ENCODE measurements at regions not wholly inside any gene's neighbourhood (a gene's known extent, or its start where the extent isn't known, plus 50 kb on each side); places are given as distances from the start of the nearest gene placed in this dataset.
"Not testable (repeated sequence)": the region's sequence is repeated elsewhere in the genome, so short reads cannot be mapped to it uniquely, and the experiment has no call there.

GRCh38 chr4:60729194-60729593, 470.9 kb upstream of the ADGRL3 start:
- Histone ChIP-seq H3K27me3 (ENCODE audit: low read length) (no peaks in the 10 kb centered on the region), H3K4me3 (ENCODE audit: low read length) (no peak overlapping the region), H3K79me2 (ENCODE audit: low read length) (no peaks in the 10 kb centered on the region), H2AFZ (ENCODE audit: low read length) (no peak overlapping the region), H3K9ac (ENCODE audit: low read length) (no peak overlapping the region), H3K4me2 (ENCODE audit: low read depth, low read length, poor library complexity, severe bottlenecking) (no peak overlapping the region), H3K9me3 (ENCODE audit: low read length) (peaks cover 15% of the 10 kb centered on the region), H3K27ac (ENCODE audit: low read length) (no peak overlapping the region), H3K9me2 (replicated peaks; ENCODE audit: insufficient read depth, low read length) (no peaks in the 10 kb centered on the region), H3K4me1 (ENCODE audit: low read length) (no peaks in the 10 kb centered on the region), H4K20me1 (ENCODE audit: insufficient read depth, low read depth, low read length) (no peaks in the 10 kb centered on the region), H3K36me3 (ENCODE audit: insufficient read depth, low read length) (no peaks in the 10 kb centered on the region)
- DNase-seq = no peak

- not testable (repeated sequence) for H3K9me2 ChIP-seq (replicated peaks; ENCODE audit: insufficient read depth, low read length); H3K9ac ChIP-seq (ENCODE audit: low read length); H3K27ac ChIP-seq (ENCODE audit: low read length); H3K36me3 ChIP-seq (ENCODE audit: insufficient read depth, low read length); H3K27me3 ChIP-seq (ENCODE audit: low read length); H2AFZ ChIP-seq (ENCODE audit: low read length); H3K4me3 ChIP-seq (ENCODE audit: low read length); H3K4me2 ChIP-seq (ENCODE audit: low read depth, low read length, poor library complexity, severe bottlenecking); DNase-seq; H4K20me1 ChIP-seq (ENCODE audit: insufficient read depth, low read depth, low read length); H3K4me1 ChIP-seq (ENCODE audit: low read length); H3K79me2 ChIP-seq (ENCODE audit: low read length)
- peaks cover 14% of the 10 kb centered on the region for H3K9me3 ChIP-seq (ENCODE audit: low read length)
These were observed 470.4 kb upstream of the ADGRL3 start for GRCh38 chr4:60729764-60730163.

GRCh38 chr4:60737858-60738257, 462.3 kb upstream of the ADGRL3 start:
- H3K9me2 ChIP-seq (replicated peaks; ENCODE audit: insufficient read depth, low read length) = no peaks in the 10 kb centered on the region
- no peaks in the 10 kb centered on the region for H3K4me1 ChIP-seq (ENCODE audit: low read length)
- H2AFZ ChIP-seq (ENCODE audit: low read length) = no peak overlapping the region
- H3K4me3 ChIP-seq (ENCODE audit: low read length) = no peak overlapping the region
- H3K27me3 ChIP-seq (ENCODE audit: low read length) = no peaks in the 10 kb centered on the region
- no peak overlapping the region for H3K9ac ChIP-seq (ENCODE audit: low read length)
- no peak overlapping the region for H3K4me2 ChIP-seq (ENCODE audit: low read depth, low read length, poor library complexity, severe bottlenecking)
- H3K36me3 ChIP-seq (ENCODE audit: insufficient read depth, low read length) = no peaks in the 10 kb centered on the region
- no peaks in the 10 kb centered on the region for H3K79me2 ChIP-seq (ENCODE audit: low read length)
- DNase-seq = no peak
- no peak overlapping the region for H3K27ac ChIP-seq (ENCODE audit: low read length)
- peaks cover 15% of the 10 kb centered on the region; the same call in 1 of the 2 replicates for H3K9me3 ChIP-seq (ENCODE audit: low read length)
- no peaks in the 10 kb centered on the region for H4K20me1 ChIP-seq (ENCODE audit: insufficient read depth, low read depth, low read length)

GRCh38 chr4:60743654-60744053, 456.5 kb upstream of the ADGRL3 start:
- Histone ChIP-seq H3K27ac (ENCODE audit: low read length) (no peak overlapping the region), H3K4me1 (ENCODE audit: low read length) (no peaks in the 10 kb centered on the region), H3K27me3 (ENCODE audit: low read length) (no peaks in the 10 kb centered on the region), H2AFZ (ENCODE audit: low read length) (no peak overlapping the region), H3K79me2 (ENCODE audit: low read length) (no peaks in the 10 kb centered on the region), H3K4me2 (ENCODE audit: low read depth, low read length, poor library complexity, severe bottlenecking) (no peak overlapping the region), H3K9ac (ENCODE audit: low read length) (no peak overlapping the region), H3K36me3 (ENCODE audit: insufficient read depth, low read length) (no peaks in the 10 kb centered on the region), H3K9me2 (replicated peaks; ENCODE audit: insufficient read depth, low read length) (no peaks in the 10 kb centered on the region), H3K4me3 (ENCODE audit: low read length) (no peak overlapping the region), H4K20me1 (ENCODE audit: insufficient read depth, low read depth, low read length) (no peaks in the 10 kb centered on the region), H3K9me3 (ENCODE audit: low read length) (peaks cover 20% of the 10 kb centered on the region)
- no peak for DNase-seq

- H3K4me2 ChIP-seq (ENCODE audit: low read depth, low read length, poor library complexity, severe bottlenecking) = no peak overlapping the region
- no peaks in the 10 kb centered on the region for H3K4me1 ChIP-seq (ENCODE audit: low read length)
- DNase-seq = no peak
- H4K20me1 ChIP-seq (ENCODE audit: insufficient read depth, low read depth, low read length) = no peaks in the 10 kb centered on the region
- H3K9ac ChIP-seq (ENCODE audit: low read length) = no peak overlapping the region
- H3K79me2 ChIP-seq (ENCODE audit: low read length) = no peaks in the 10 kb centered on the region
- H3K9me2 ChIP-seq (replicated peaks; ENCODE audit: insufficient read depth, low read length) = no peaks in the 10 kb centered on the region
- H3K27ac ChIP-seq (ENCODE audit: low read length) = no peak overlapping the region
- H3K4me3 ChIP-seq (ENCODE audit: low read length) = no peak overlapping the region
- no peaks in the 10 kb centered on the region for H3K27me3 ChIP-seq (ENCODE audit: low read length)
- peaks cover 20% of the 10 kb centered on the region for H3K9me3 ChIP-seq (ENCODE audit: low read length)
- no peak overlapping the region for H2AFZ ChIP-seq (ENCODE audit: low read length)
- no peaks in the 10 kb centered on the region for H3K36me3 ChIP-seq (ENCODE audit: insufficient read depth, low read length)
These were observed 455.4 kb upstream of the ADGRL3 start for GRCh38 chr4:60744767-60745166.

- no peak overlapping the region for H3K4me3 ChIP-seq (ENCODE audit: low read length)
- no peaks in the 10 kb centered on the region for H3K27me3 ChIP-seq (ENCODE audit: low read length)
- no peaks in the 10 kb centered on the region for H3K36me3 ChIP-seq (ENCODE audit: insufficient read depth, low read length)
- peaks cover 20% of the 10 kb centered on the region for H3K9me3 ChIP-seq (ENCODE audit: low read length)
- no peaks in the 10 kb centered on the region for H4K20me1 ChIP-seq (ENCODE audit: insufficient read depth, low read depth, low read length)
- no peak overlapping the region for H3K4me2 ChIP-seq (ENCODE audit: low read depth, low read length, poor library complexity, severe bottlenecking)
- no peak overlapping the region for H2AFZ ChIP-seq (ENCODE audit: low read length)
- no peaks in the 10 kb centered on the region for H3K79me2 ChIP-seq (ENCODE audit: low read length)
- no peaks in the 10 kb centered on the region for H3K9me2 ChIP-seq (replicated peaks; ENCODE audit: insufficient read depth, low read length)
- H3K9ac ChIP-seq (ENCODE audit: low read length) = no peak overlapping the region
- no peak overlapping the region for H3K27ac ChIP-seq (ENCODE audit: low read length)
- H3K4me1 ChIP-seq (ENCODE audit: low read length) = no peaks in the 10 kb centered on the region
- no peak for DNase-seq
These were observed 454.1 kb upstream of the ADGRL3 start for GRCh38 chr4:60745800-60746571.

- no peak overlapping the region for H2AFZ ChIP-seq (ENCODE audit: low read length)
- H3K36me3 ChIP-seq (ENCODE audit: insufficient read depth, low read length) = no peaks in the 10 kb centered on the region
- H3K9me3 ChIP-seq (ENCODE audit: low read length) = peaks cover 11% of the 10 kb centered on the region
- H3K4me3 ChIP-seq (ENCODE audit: low read length) = no peak overlapping the region
- H3K9me2 ChIP-seq (replicated peaks; ENCODE audit: insufficient read depth, low read length) = no peaks in the 10 kb centered on the region
- no peak for DNase-seq
- no peaks in the 10 kb centered on the region for H3K27me3 ChIP-seq (ENCODE audit: low read length)
- H3K9ac ChIP-seq (ENCODE audit: low read length) = no peak overlapping the region
- no peak overlapping the region for H3K4me2 ChIP-seq (ENCODE audit: low read depth, low read length, poor library complexity, severe bottlenecking)
- H3K79me2 ChIP-seq (ENCODE audit: low read length) = no peaks in the 10 kb centered on the region
- no peaks in the 10 kb centered on the region for H4K20me1 ChIP-seq (ENCODE audit: insufficient read depth, low read depth, low read length)
- H3K4me1 ChIP-seq (ENCODE audit: low read length) = no peaks in the 10 kb centered on the region
- no peak overlapping the region for H3K27ac ChIP-seq (ENCODE audit: low read length)
These were observed 449.2 kb upstream of the ADGRL3 start for GRCh38 chr4:60750962-60751361.

GRCh38 chr4:60757986-60758680, 442.0 kb upstream of the ADGRL3 start:
- no peaks in the 10 kb centered on the region for H3K79me2 ChIP-seq (ENCODE audit: low read length)
- DNase-seq = no peak
- no peak overlapping the region for H3K27ac ChIP-seq (ENCODE audit: low read length)
- no peaks in the 10 kb centered on the region for H3K36me3 ChIP-seq (ENCODE audit: insufficient read depth, low read length)
- H4K20me1 ChIP-seq (ENCODE audit: insufficient read depth, low read depth, low read length) = no peaks in the 10 kb centered on the region
- H3K27me3 ChIP-seq (ENCODE audit: low read length) = no peaks in the 10 kb centered on the region
- H3K9me2 ChIP-seq (replicated peaks; ENCODE audit: insufficient read depth, low read length) = no peaks in the 10 kb centered on the region
- H3K9me3 ChIP-seq (ENCODE audit: low read length) = peaks cover 24% of the 10 kb centered on the region
- H2AFZ ChIP-seq (ENCODE audit: low read length) = no peak overlapping the region
- no peak overlapping the region for H3K9ac ChIP-seq (ENCODE audit: low read length)
- no peaks in the 10 kb centered on the region for H3K4me1 ChIP-seq (ENCODE audit: low read length)
- H3K4me2 ChIP-seq (ENCODE audit: low read depth, low read length, poor library complexity, severe bottlenecking) = no peak overlapping the region
- no peak overlapping the region for H3K4me3 ChIP-seq (ENCODE audit: low read length)

Measured in Karpas-422 (cell line).